Right ventricle myocardium inferior (tissue), 1 donor: ENCODE measurements at regions not wholly inside any gene's neighbourhood (a gene's known extent, or its start where the extent isn't known, plus 50 kb on each side); places are given as distances from the start of the nearest gene placed in this dataset.
"Not testable (repeated sequence)": the region's sequence is repeated elsewhere in the genome, so short reads cannot be mapped to it uniquely, and the experiment has no call there.

Experiments used
- ATAC-seq: fragments of 200-7000 bp; cut with Tn5 transposase; one replicate; pipeline ENCODE4 v1.9.1; 2020; ENCODE audit warnings: mild to moderate bottlenecking, moderate library complexity
- DNase-seq: peaks from one replicate; pipeline ENCODE4 v3.0.0; 2021; ENCODE audit errors: missing footprints
- intact Hi-C: fragments of 100-400 bp; cut with DNase I; formaldehyde crosslinking; loops from one replicate; pipeline ENCODE4 v1.11.0; 2022
- donor health status: DM: no; HTN: yes; CAD: no; lungs with severe emphysema.

- no peak for ATAC-seq
- intact Hi-C loops: no loop called here
- no peak for DNase-seq
These were observed 170.9 kb downstream of the KCNS3 start for GRCh38 chr2:18049325-18049724.

- ATAC-seq (peak; percentile 41), DNase-seq (no peak)
- intact Hi-C loops: no loop called here
These were observed 169.6 kb downstream of the KCNS3 start for GRCh38 chr2:18047896-18048657.

- intact Hi-C loops: no loop called here
- DNase-seq: no peak
- peak; percentile 69 for ATAC-seq
These were observed 168.7 kb downstream of the KCNS3 start for GRCh38 chr2:18047213-18047611.

GRCh38 chr2:18046558-18047212 lies 168.2 kb downstream of the KCNS3 start:
- intact Hi-C loops: no loop called here
- ATAC-seq: peak; percentile 74
- DNase-seq: no peak

GRCh38 chr2:18046017-18046416 lies 167.6 kb downstream of the KCNS3 start:
- ATAC-seq: no peak
- DNase-seq: no peak
- intact Hi-C loops: no loop called here

- DNase-seq (no peak), ATAC-seq (no peak)
- intact Hi-C loops: no loop called here
These were observed 166.8 kb downstream of the KCNS3 start for GRCh38 chr2:18045230-18045629.

- DNase-seq, intact Hi-C loops, ATAC-seq: not testable (repeated sequence)
These were observed 138.9 kb downstream of the KCNS3 start for GRCh38 chr2:18017381-18017780.

- intact Hi-C loops: no loop called here
- DNase-seq (no peak), ATAC-seq (no peak)
These were observed 131.4 kb downstream of the KCNS3 start for GRCh38 chr2:18009891-18010290.

- intact Hi-C loops: no loop called here
- ATAC-seq: no peak
- DNase-seq: no peak
These were observed 126.9 kb downstream of the KCNS3 start for GRCh38 chr2:18005411-18005810.

GRCh38 chr2:18001671-18002070 lies 123.2 kb downstream of the KCNS3 start:
- DNase-seq: no peak
- ATAC-seq: no peak
- intact Hi-C loops: no loop called here

- intact Hi-C loops: no loop called here
- no peak for ATAC-seq
These were observed 118.5 kb downstream of the KCNS3 start for GRCh38 chr2:17996978-17997377.

GRCh38 chr2:17995593-17995992 lies 117.1 kb downstream of the KCNS3 start:
- DNase-seq (no peak), ATAC-seq (no peak)
- intact Hi-C loops: no loop called here

More at GRCh38 chr2:17996978-17997377, 118.5 kb downstream of the KCNS3 start:
- DNase-seq: no peak
